ENCODE measurements at regions not wholly inside any gene's neighbourhood (a gene's known extent, or its start where the extent isn't known, plus 50 kb on each side); places are given as distances from the start of the nearest gene placed in this dataset.

- POLR2A ChIA-PET (ENCODE audit: partially characterized antibody): no interaction called here
- WGBS, 2 experiments (ENCODE audit: extremely low coverage in 1 of 2, insufficient coverage in 1 of 2, insufficient read length in 1 of 2, insufficient replicate concordance in 2 of 2, low coverage in 1 of 2, low lambda C conversion rate in 2 of 2, missing lambda C conversion rate in 1 of 2): 92% methylated on average over 2 of the region's 2 CpGs; no CpG with 5 or more reads in 1 of the 2 experiments
- TF ChIP-seq SP1 (IDR thresholded peaks at IDR 0.05; ENCODE audit: low read depth, low read length) (no peak), SP4 (IDR thresholded peaks at IDR 0.05; ENCODE audit: low read length) (no peak), JUND (IDR thresholded peaks at IDR 0.05; ENCODE audit: low read length) (no peak), SP2 (IDR thresholded peaks at IDR 0.05; ENCODE audit: low read length) (no peak), ATF2 (IDR thresholded peaks at IDR 0.05; ENCODE audit: low read length) (no peak), EGR1 (IDR thresholded peaks at IDR 0.05; ENCODE audit: borderline replicate concordance, low read depth, low read length) (no peak), SRF (IDR thresholded peaks at IDR 0.05; ENCODE audit: low read depth, low read length) (no peak), CTBP2 (IDR thresholded peaks at IDR 0.05; ENCODE audit: borderline replicate concordance, insufficient read depth, insufficient read length, low read length) (no peak), BRCA1 (IDR thresholded peaks at IDR 0.05; ENCODE audit: low read depth, low read length) (no peak), YY1 (IDR thresholded peaks at IDR 0.05; ENCODE audit: low read depth, low read length) (no peak), NRF1 (IDR thresholded peaks at IDR 0.05; ENCODE audit: low read depth, low read length) (no peak), EZH2 (IDR thresholded peaks at IDR 0.05; ENCODE audit: low read depth, low read length, severe bottlenecking) (no peak), MAX (IDR thresholded peaks at IDR 0.05) (no peak), HDAC6 (IDR thresholded peaks at IDR 0.05; ENCODE audit: low read depth, low read length) (no peak), NANOG (IDR thresholded peaks at IDR 0.05; ENCODE audit: insufficient read depth, low read depth, low read length, poor library complexity, severe bottlenecking) (no peak)
Measured at GRCh38 chr2:192628017-192628416, 433.3 kb upstream of the TMEFF2 start.

More at GRCh38 chr2:192628017-192628416, 433.3 kb upstream of the TMEFF2 start:
- H3K79me1 ChIP-seq (ENCODE audit: low read depth, low read length): no peaks in the 10 kb centered on the region
- no peak overlapping the region for H2AK5ac ChIP-seq (ENCODE audit: low read depth, low read length)
- H2BK20ac ChIP-seq (ENCODE audit: low read length): no peak overlapping the region
- H3K56ac ChIP-seq (replicated peaks; ENCODE audit: insufficient read length, low read depth, low read length): no peak overlapping the region
- CTCF ChIA-PET (ENCODE audit: partially characterized antibody): no interaction called here
- no peak overlapping the region for H2BK5ac ChIP-seq (ENCODE audit: low read depth, low read length)
- H2AFZ ChIP-seq (ENCODE audit: low read length): no peak overlapping the region
- H2BK12ac ChIP-seq (ENCODE audit: low read depth, low read length): no peak overlapping the region
- H3K27ac ChIP-seq (ENCODE audit: low read depth, low read length): no peak overlapping the region
- H3K27me3 ChIP-seq (replicated peaks in 1 of 4; ENCODE audit: control insufficient read depth in 3 of 4, extremely low read depth in 1 of 4, insufficient read depth in 3 of 4, low read length in 3 of 4): no peaks in the 10 kb centered on the region
- no peak overlapping the region for H3K14ac ChIP-seq (ENCODE audit: insufficient read length)
- no peak overlapping the region for H3K4ac ChIP-seq (replicated peaks; ENCODE audit: insufficient read length, low read depth, low read length)
- no peak overlapping the region for H3K23ac ChIP-seq (ENCODE audit: insufficient read length)
- H3K18ac ChIP-seq (ENCODE audit: extremely low read depth, low read length): no peak overlapping the region
- no peaks in the 10 kb centered on the region for H3K9me3 ChIP-seq (ENCODE audit: insufficient read depth in 2 of 2, low read depth in 1 of 2, low read length in 1 of 2)
- no peak overlapping the region for H3K9ac ChIP-seq (replicated peaks in 1 of 4; ENCODE audit: extremely low read depth in 1 of 4, low read depth in 3 of 4, low read length in 3 of 4)
- H3K79me2 ChIP-seq (ENCODE audit: control insufficient read depth in 1 of 2, insufficient read depth in 2 of 2, low read length in 2 of 2): no peaks in the 10 kb centered on the region
- no peak for DNase-seq (ENCODE audit: low read depth in 1 of 2, low spot score in 2 of 2)
- no peak overlapping the region for H4K91ac ChIP-seq (replicated peaks; ENCODE audit: insufficient read length, low read length)
- no peak overlapping the region for H2BK15ac ChIP-seq (ENCODE audit: low read length)
- no peak overlapping the region for H3K4me3 ChIP-seq (ENCODE audit: extremely low read depth in 1 of 4, insufficient read depth in 2 of 4, low read depth in 3 of 4, low read length in 4 of 4)
- no peaks in the 10 kb centered on the region for H3K23me2 ChIP-seq (ENCODE audit: low read depth, low read length)
- no peaks in the 10 kb centered on the region for H3K4me1 ChIP-seq (replicated peaks in 1 of 4; ENCODE audit: control insufficient read depth in 3 of 4, insufficient read depth in 4 of 4, low read length in 3 of 4)
- H4K8ac ChIP-seq (ENCODE audit: extremely low read depth, insufficient read depth, low read length): no peak overlapping the region
- no peak overlapping the region for H3K4me2 ChIP-seq (ENCODE audit: insufficient read depth in 1 of 2, low read depth in 2 of 2, low read length in 2 of 2)
- no peak for FAIRE-seq
- H3K36me3 ChIP-seq (ENCODE audit: control insufficient read depth in 2 of 4, insufficient read depth in 4 of 4, low read length in 3 of 4): no peaks in the 10 kb centered on the region
- no peak overlapping the region for H2BK120ac ChIP-seq (replicated peaks; ENCODE audit: low read depth, low read length)
- no peak overlapping the region for H4K5ac ChIP-seq (ENCODE audit: insufficient read length, low read depth, low read length)
- no peaks in the 10 kb centered on the region for H4K20me1 ChIP-seq (replicated peaks in 1 of 2; ENCODE audit: control insufficient read depth in 1 of 2, insufficient read depth in 2 of 2, low read length in 2 of 2)
